DOHH2 (cell line): ENCODE measurements at regions not wholly inside any gene's neighbourhood (a gene's known extent, or its start where the extent isn't known, plus 50 kb on each side); places are given as distances from the start of the nearest gene placed in this dataset.

Experiments
- H3F3A ChIP-seq: fragments of 200-600 bp; sonication (generic), shearing (Covaris generic); 2 replicates; pipeline ENCODE4 v1.6.0; 2016; ENCODE audit warnings: antibody characterized with exemption, mild to moderate bottlenecking; ENCODE audit not compliant: control insufficient read depth, insufficient read depth
- H3K27ac ChIP-seq: fragments of 200-600 bp; sonication (generic); 2 replicates; pipeline ENCODE4 v1.5.1; 2014; ENCODE audit warnings: low read depth, mild to moderate bottlenecking, low read length, moderate library complexity
- H3K27me3 ChIP-seq: fragments of 200-600 bp; sonication (generic); 2 replicates; pipeline ENCODE4 v1.6.1; 2014; ENCODE audit warnings: mild to moderate bottlenecking, low read length, mixed read lengths; ENCODE audit not compliant: control insufficient read depth
- H3K36me3 ChIP-seq: fragments of 200-600 bp; sonication (generic); 2 replicates; pipeline ENCODE4 v1.6.1; 2014; ENCODE audit warnings: mild to moderate bottlenecking, low read length, moderate library complexity, mixed read lengths; ENCODE audit not compliant: control insufficient read depth
- H3K4me1 ChIP-seq: fragments of 200-600 bp; sonication (generic); 2 replicates; pipeline ENCODE4 v1.6.1; 2014; ENCODE audit warnings: mild to moderate bottlenecking, low read length, mixed read lengths; ENCODE audit not compliant: control insufficient read depth
- H3K4me2 ChIP-seq: fragments of 200-600 bp; sonication (generic); 2 replicates; pipeline ENCODE4 v1.6.0; 2014; ENCODE audit warnings: mild to moderate bottlenecking, low read length, moderate library complexity
- H3K4me3 ChIP-seq: fragments of 200-600 bp; sonication (generic); 2 replicates; pipeline ENCODE4 v1.5.1; 2014; ENCODE audit warnings: mild to moderate bottlenecking, low read length, mixed read lengths
- H3K79me2 ChIP-seq: fragments of 200-600 bp; sonication (generic); 2 replicates; pipeline ENCODE4 v1.6.1; 2014; ENCODE audit warnings: mild to moderate bottlenecking, low read length, mixed read lengths; ENCODE audit not compliant: control insufficient read depth
- H3K9me2 ChIP-seq: fragments of 200-600 bp; sonication (generic); replicated peaks from 2 replicates; pipeline ENCODE4 v1.6.1; 2014; ENCODE audit warnings: mild to moderate bottlenecking, low read length, mixed read lengths; ENCODE audit not compliant: control insufficient read depth
- H3K9me3 ChIP-seq: fragments of 200-600 bp; sonication (generic); 2 replicates; pipeline ENCODE4 v1.6.1; 2014; ENCODE audit warnings: antibody characterized with exemption, low read length, mixed read lengths; ENCODE audit not compliant: control insufficient read depth, insufficient read depth
- H4K20me1 ChIP-seq: fragments of 200-600 bp; sonication (generic); 2 replicates; pipeline ENCODE4 v1.6.0; 2014; ENCODE audit warnings: low read depth, mild to moderate bottlenecking, antibody characterized with exemption, low read length, moderate library complexity; ENCODE audit not compliant: control insufficient read depth, insufficient read depth
- EZH2phosphoT487 ChIP-seq: fragments of 200-600 bp; sonication (generic); IDR thresholded peaks from 2 replicates; pipeline ENCODE4 v1.6.1; 2017; ENCODE audit warnings: borderline replicate concordance, mild to moderate bottlenecking, antibody characterized with exemption, low read length, moderate library complexity, mixed read lengths
- TF ChIP-seq, protein P1 (sequence below): fragments of 200-600 bp; sonication (generic); IDR thresholded peaks from one replicate; pipeline ENCODE4 v1.5.1; 2014; ENCODE audit warnings: antibody characterized with exemption, mild to moderate bottlenecking, low read depth, low read length; ENCODE audit not compliant: poor library complexity, severe bottlenecking

DNA sequence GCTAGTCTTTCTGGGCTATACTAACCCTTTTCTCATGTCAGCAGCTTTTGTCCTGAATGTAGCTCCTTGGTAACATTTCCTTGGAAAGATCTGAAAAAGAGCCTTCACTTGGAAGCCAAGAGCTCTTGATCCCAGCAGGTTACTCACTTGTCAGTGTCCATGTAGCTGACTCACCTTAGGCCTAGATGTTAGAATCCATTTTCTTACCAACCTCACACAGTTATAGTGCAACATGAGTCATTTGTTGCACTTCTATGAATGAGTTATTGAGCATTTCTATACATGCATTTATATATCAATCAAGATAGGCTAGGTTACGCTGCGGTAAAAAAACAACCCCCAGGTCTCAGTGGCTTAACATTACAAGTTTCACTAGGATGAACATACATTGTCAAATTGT, 106.8 kb upstream of the SLC7A14 start:
- Histone ChIP-seq H3F3A (no peaks in the 10 kb centered on the region), H3K36me3 (no peaks in the 10 kb centered on the region), H4K20me1 (no peaks in the 10 kb centered on the region), H3K27me3 (no peaks in the 10 kb centered on the region), H3K4me2 (no peak overlapping the region), H3K79me2 (no peaks in the 10 kb centered on the region), H3K4me1 (peaks cover 5% of the 10 kb centered on the region), H3K9me3 (no peaks in the 10 kb centered on the region), H3K4me3 (no peak overlapping the region), H3K27ac (no peak overlapping the region), H3K9me2 (no peaks in the 10 kb centered on the region)
- TF ChIP-seq, protein P1, sequence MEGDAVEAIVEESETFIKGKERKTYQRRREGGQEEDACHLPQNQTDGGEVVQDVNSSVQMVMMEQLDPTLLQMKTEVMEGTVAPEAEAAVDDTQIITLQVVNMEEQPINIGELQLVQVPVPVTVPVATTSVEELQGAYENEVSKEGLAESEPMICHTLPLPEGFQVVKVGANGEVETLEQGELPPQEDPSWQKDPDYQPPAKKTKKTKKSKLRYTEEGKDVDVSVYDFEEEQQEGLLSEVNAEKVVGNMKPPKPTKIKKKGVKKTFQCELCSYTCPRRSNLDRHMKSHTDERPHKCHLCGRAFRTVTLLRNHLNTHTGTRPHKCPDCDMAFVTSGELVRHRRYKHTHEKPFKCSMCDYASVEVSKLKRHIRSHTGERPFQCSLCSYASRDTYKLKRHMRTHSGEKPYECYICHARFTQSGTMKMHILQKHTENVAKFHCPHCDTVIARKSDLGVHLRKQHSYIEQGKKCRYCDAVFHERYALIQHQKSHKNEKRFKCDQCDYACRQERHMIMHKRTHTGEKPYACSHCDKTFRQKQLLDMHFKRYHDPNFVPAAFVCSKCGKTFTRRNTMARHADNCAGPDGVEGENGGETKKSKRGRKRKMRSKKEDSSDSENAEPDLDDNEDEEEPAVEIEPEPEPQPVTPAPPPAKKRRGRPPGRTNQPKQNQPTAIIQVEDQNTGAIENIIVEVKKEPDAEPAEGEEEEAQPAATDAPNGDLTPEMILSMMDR, result no peak
- no peak for TF ChIP-seq EZH2phosphoT487

DNA sequence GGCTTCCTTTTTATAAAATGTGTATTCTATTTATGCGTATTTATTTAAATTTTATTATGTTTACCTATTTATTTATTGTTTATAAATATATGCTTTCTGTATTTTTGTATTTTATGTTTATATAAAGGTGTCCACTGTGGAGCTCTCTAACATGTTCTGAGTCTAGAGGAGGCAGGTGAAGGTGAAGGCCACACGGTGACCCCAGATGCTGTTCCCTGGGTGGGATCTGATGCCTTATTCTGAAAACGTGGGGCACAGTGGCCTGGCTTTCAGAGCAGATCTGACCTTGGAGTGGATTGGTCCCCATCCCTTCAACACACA, 104.7 kb upstream of the SLC7A14 start:
- Histone ChIP-seq H4K20me1 (no peaks in the 10 kb centered on the region), H3K27ac (no peak overlapping the region), H3K4me1 (peaks cover 5% of the 10 kb centered on the region), H3K36me3 (no peaks in the 10 kb centered on the region), H3K4me2 (no peak overlapping the region), H3F3A (no peaks in the 10 kb centered on the region), H3K27me3 (no peaks in the 10 kb centered on the region), H3K79me2 (no peaks in the 10 kb centered on the region), H3K9me2 (no peaks in the 10 kb centered on the region), H3K9me3 (no peaks in the 10 kb centered on the region), H3K4me3 (no peak overlapping the region)
- no peak for TF ChIP-seq EZH2phosphoT487
- TF ChIP-seq, protein P1, result no peak

DNA sequence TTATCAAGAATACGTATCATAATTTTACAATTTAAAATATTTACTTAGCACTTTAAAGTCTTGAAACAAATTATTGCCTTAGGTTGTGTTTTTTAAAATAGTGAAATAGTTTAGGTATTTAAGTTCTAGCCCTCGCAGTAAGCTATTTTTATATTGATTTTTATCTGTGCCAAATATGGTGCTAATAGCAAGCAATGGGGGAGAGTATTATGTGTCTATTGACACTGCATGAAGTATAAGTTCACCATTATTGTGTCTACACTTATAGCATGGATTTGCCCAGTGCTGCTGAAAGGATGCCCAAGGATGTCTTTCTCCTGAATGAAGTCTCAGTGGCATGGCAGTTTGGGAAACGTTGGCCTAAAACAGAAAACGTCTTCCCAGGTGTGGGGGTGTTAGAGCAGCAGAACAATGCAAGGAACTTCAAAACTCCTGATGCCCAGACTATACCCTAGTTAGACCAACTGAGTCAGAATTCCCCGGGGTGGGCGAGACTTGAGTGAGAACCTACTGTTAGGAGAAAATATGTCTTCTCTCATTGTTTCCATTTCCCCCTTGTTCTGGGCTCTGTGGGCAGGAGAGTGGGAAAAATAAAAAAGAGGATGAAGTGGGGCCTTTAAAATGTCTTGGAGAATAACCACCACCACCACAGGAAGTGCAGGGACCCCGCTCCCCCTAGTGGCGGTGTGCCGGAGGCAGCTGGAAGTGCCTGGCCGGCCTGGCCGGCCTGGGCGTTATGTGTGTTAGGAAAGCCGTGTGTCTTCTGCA, 104.2 kb upstream of the SLC7A14 start:
- no peaks in the 10 kb centered on the region for H4K20me1 ChIP-seq
- H3K4me1 ChIP-seq, result peaks cover 5% of the 10 kb centered on the region
- no peaks in the 10 kb centered on the region for H3K27me3 ChIP-seq
- H3K9me2 ChIP-seq, result no peaks in the 10 kb centered on the region
- no peak for TF ChIP-seq EZH2phosphoT487
- TF ChIP-seq, protein P1, result peak; percentile 81
- H3K79me2 ChIP-seq, result no peaks in the 10 kb centered on the region
- no peaks in the 10 kb centered on the region for H3K36me3 ChIP-seq
- no peak overlapping the region for H3K4me2 ChIP-seq
- H3K27ac ChIP-seq, result no peak overlapping the region
- H3K4me3 ChIP-seq, result no peak overlapping the region
- no peaks in the 10 kb centered on the region for H3F3A ChIP-seq
- no peaks in the 10 kb centered on the region for H3K9me3 ChIP-seq
